H1 (cell line): ENCODE measurements at regions not wholly inside any gene's neighbourhood (a gene's known extent, or its start where the extent isn't known, plus 50 kb on each side); places are given as distances from the start of the nearest gene placed in this dataset.

Experiments used
- EGR1 ChIP-seq: IDR thresholded peaks from 2 replicates; pipeline ENCODE4 v1.6.1; 2011; ENCODE audit warnings: low read depth, low read length, borderline replicate concordance
- EP300 ChIP-seq, 2 experiments: IDR thresholded peaks; 1 replicate in 1 of 2; 2 replicates in 1 of 2; pipeline ENCODE4 v1.6.1; 2011 to 2012; ENCODE audit warnings: low read depth in 2 of 2, low read length in 2 of 2, mild to moderate bottlenecking in 2 of 2, borderline replicate concordance in 1 of 2, inconsistent platforms in 1 of 2, moderate library complexity in 1 of 2
- HDAC6 ChIP-seq: IDR thresholded peaks from one replicate; pipeline ENCODE4 v1.7.1; 2012; ENCODE audit warnings: low read depth, mild to moderate bottlenecking, inconsistent platforms, low read length, moderate library complexity
- POU5F1 ChIP-seq: IDR thresholded peaks from 2 replicates; pipeline ENCODE4 v1.6.1; 2011; ENCODE audit warnings: low read depth, mild to moderate bottlenecking, low read length, moderate library complexity
- SIX5 ChIP-seq: IDR thresholded peaks from 2 replicates; pipeline ENCODE4 v1.6.1; 2011; ENCODE audit warnings: mild to moderate bottlenecking, low read depth, low read length

- TF ChIP-seq EGR1 (no peak), SIX5 (no peak), HDAC6 (no peak), EP300 (IDR thresholded peaks at IDR 0.05; ENCODE audit: borderline replicate concordance in 1 of 2, low read depth in 2 of 2, low read length in 2 of 2) (no peak), POU5F1 (no peak)
- TF ChIP-seq, all 59 proteins: peak for 0
Observed at GRCh38 chr13:64992314-64992713, 2237.8 kb downstream of the PCDH9 start (continued).
